SK-N-SH treated with all-trans-retinoic acid at 6 μM for 48 hours (cell line): ENCODE measurements at regions not wholly inside any gene's neighbourhood (a gene's known extent, or its start where the extent isn't known, plus 50 kb on each side); places are given as distances from the start of the nearest gene placed in this dataset.
"Not testable (repeated sequence)": the region's sequence is repeated elsewhere in the genome, so short reads cannot be mapped to it uniquely, and the experiment has no call there.

Experiments used
- ATAC-seq: fragments of 200-7000 bp; cut with Tn5 transposase; 3 replicates; pipeline ENCODE4 v1.9.1; 2020; ENCODE audit warnings: mild to moderate bottlenecking, moderate library complexity

DNA sequence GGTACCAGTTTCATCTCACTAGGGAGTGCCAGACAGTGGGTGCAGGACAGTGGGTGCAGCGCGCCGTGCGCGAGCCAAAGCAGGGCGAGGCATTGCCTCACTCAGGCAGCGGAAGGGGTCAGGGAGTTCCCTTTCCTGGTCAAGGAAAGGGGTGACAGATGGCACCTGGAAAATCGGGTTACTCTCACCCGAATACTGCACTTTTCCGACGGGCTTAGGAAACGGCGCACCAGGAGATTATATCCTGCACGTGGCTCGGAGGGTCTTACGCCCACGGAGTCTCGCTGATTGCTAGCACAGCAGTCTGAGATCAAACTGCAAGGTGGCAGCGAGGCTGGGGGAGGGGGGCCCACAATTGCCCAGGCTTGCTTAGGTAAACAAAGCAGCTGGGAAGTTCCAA lies 152.0 kb upstream of the PCDH11X start:
- ATAC-seq: not testable (repeated sequence)

DNA sequence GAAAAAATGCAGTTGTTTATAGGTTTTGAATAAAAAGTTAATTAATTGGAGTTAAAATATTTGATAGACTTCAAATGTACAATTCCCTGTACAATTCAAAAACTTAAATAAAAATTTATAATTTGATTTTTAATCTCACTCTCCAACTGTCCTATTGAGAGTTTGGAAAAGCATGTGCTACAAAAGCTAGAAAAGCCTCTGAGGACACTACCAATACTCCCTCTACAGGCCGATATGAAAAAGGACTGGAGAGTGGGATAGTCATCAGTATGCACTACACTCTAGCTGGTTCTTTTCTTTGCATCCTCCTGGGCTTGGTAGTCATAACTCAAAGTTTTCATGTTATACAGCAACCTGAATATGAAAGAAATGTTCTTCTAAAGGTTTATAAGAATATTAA lies 139.9 kb upstream of the PCDH11X start:
- 0 out of 3 replicates have a peak, but pooled peaks have one; percentile 52 for ATAC-seq
